GM23338 (cell line): ENCODE measurements at regions not wholly inside any gene's neighbourhood (a gene's known extent, or its start where the extent isn't known, plus 50 kb on each side); places are given as distances from the start of the nearest gene placed in this dataset.

Experiments
- ATAC-seq: fragments of 200-7000 bp; cut with Tn5 transposase; 3 replicates; pipeline ENCODE4 v1.9.1; 2020
- DNase-seq: peaks from one replicate; pipeline ENCODE4 v3.0.0-alpha.2; 2015; ENCODE audit warnings: low spot score
- H2AFZ ChIP-seq: fragments of 200-600 bp; sonication (generic); 2 replicates; pipeline ENCODE4 v1.8.0; 2016; ENCODE audit warnings: antibody characterized with exemption, mild to moderate bottlenecking, moderate library complexity
- H3F3A ChIP-seq: fragments of 200-600 bp; sonication (generic); replicated peaks from 2 replicates; pipeline ENCODE4 v1.8.0; 2017; ENCODE audit warnings: antibody characterized with exemption, mixed run types, low read depth
- H3K27ac ChIP-seq: fragments of 200-600 bp; sonication (generic); 2 replicates; pipeline ENCODE4 v1.6.1; 2016; ENCODE audit warnings: low read depth
- H3K27me3 ChIP-seq: fragments of 200-600 bp; sonication (generic); 2 replicates; pipeline ENCODE4 v1.8.0; 2016; ENCODE audit warnings: mild to moderate bottlenecking, mixed run types, moderate library complexity; ENCODE audit not compliant: insufficient read depth
- H3K36me3 ChIP-seq: fragments of 200-600 bp; sonication (generic); 2 replicates; pipeline ENCODE4 v1.8.0; 2016; ENCODE audit warnings: mild to moderate bottlenecking; ENCODE audit not compliant: insufficient read depth
- H3K4me1 ChIP-seq: fragments of 200-600 bp; sonication (generic); 2 replicates; pipeline ENCODE4 v1.8.0; 2016; ENCODE audit warnings: mild to moderate bottlenecking, moderate library complexity; ENCODE audit not compliant: insufficient read depth
- H3K4me2 ChIP-seq: fragments of 200-600 bp; sonication (generic); 2 replicates; pipeline ENCODE4 v1.7.1; 2017; ENCODE audit warnings: mixed run types
- H3K4me3 ChIP-seq: fragments of 200-600 bp; sonication (generic); 2 replicates; pipeline ENCODE4 v1.6.1; 2016; ENCODE audit warnings: mixed run types
- H3K79me2 ChIP-seq: fragments of 200-600 bp; sonication (generic); replicated peaks from 2 replicates; pipeline ENCODE4 v1.8.0; 2017; ENCODE audit warnings: mild to moderate bottlenecking; ENCODE audit not compliant: insufficient read depth
- H3K9me2 ChIP-seq: fragments of 200-600 bp; sonication (generic); 2 replicates; pipeline ENCODE4 v1.8.0; 2017; ENCODE audit not compliant: insufficient read depth
- H4K20me1 ChIP-seq: fragments of 200-600 bp; sonication (generic); replicated peaks from 2 replicates; pipeline ENCODE4 v1.8.0; 2017; ENCODE audit warnings: mild to moderate bottlenecking; ENCODE audit not compliant: insufficient read depth
- H3K27ac Mint-ChIP-seq: 2 replicates; pipeline ENCODE4 v1.8.0; 2020; ENCODE audit warnings: inconsistent platforms, mild to moderate bottlenecking, moderate library complexity, mixed read lengths
- H3K27me3 Mint-ChIP-seq: 3 replicates; pipeline ENCODE4 v1.8.0; 2022; ENCODE audit warnings: low read depth, mild to moderate bottlenecking, moderate library complexity, mixed read lengths, inconsistent platforms; ENCODE audit not compliant: insufficient read depth, poor library complexity
- H3K36me3 Mint-ChIP-seq: 3 replicates; pipeline ENCODE4 v1.8.0; 2021; ENCODE audit warnings: low read depth, mild to moderate bottlenecking, inconsistent platforms, moderate library complexity, mixed read lengths
- H3K4me1 Mint-ChIP-seq: 3 replicates; pipeline ENCODE4 v1.8.0; 2020; ENCODE audit warnings: mild to moderate bottlenecking, inconsistent platforms, mixed read lengths
- H3K4me3 Mint-ChIP-seq: 3 replicates; pipeline ENCODE4 v1.8.0; 2021; ENCODE audit warnings: moderate library complexity, mild to moderate bottlenecking, inconsistent platforms, mixed read lengths
- H3K9me3 Mint-ChIP-seq: 3 replicates; pipeline ENCODE4 v1.8.0; 2020; ENCODE audit warnings: moderate library complexity, mild to moderate bottlenecking, inconsistent platforms, mixed read lengths
- JUNB ChIP-seq: IDR thresholded peaks from one replicate; pipeline ENCODE4 v1.6.1; 2016; ENCODE audit warnings: antibody characterized with exemption; ENCODE audit not compliant: unreplicated experiment
- NANOG ChIP-seq: IDR thresholded peaks from 2 replicates; pipeline ENCODE4 v1.6.1; 2016; ENCODE audit warnings: antibody characterized with exemption, borderline replicate concordance
- POLR2AphosphoS5 ChIP-seq: IDR thresholded peaks from 2 replicates; pipeline ENCODE4 v1.6.1; 2016; ENCODE audit warnings: antibody characterized with exemption, low read depth
- REST ChIP-seq: IDR thresholded peaks from one replicate; pipeline ENCODE4 v1.6.1; 2018; ENCODE audit warnings: antibody characterized with exemption; ENCODE audit not compliant: unreplicated experiment
- STAT1 ChIP-seq: IDR thresholded peaks from one replicate; pipeline ENCODE4 v1.6.1; 2016; ENCODE audit warnings: antibody characterized with exemption; ENCODE audit not compliant: unreplicated experiment
- ZNF114 ChIP-seq: fragments of 250-450 bp; sonication (Bioruptor Pico); IDR thresholded peaks from 2 replicates; pipeline ENCODE4 v1.5.0; 2020; ENCODE audit warnings: mild to moderate bottlenecking, moderate library complexity
- ZNF331 ChIP-seq: fragments of 250-450 bp; sonication (Bioruptor Pico); IDR thresholded peaks from 2 replicates; pipeline ENCODE4 v1.5.0; 2020; ENCODE audit warnings: low read depth, mild to moderate bottlenecking, moderate library complexity
- TF ChIP-seq, protein P1 (sequence below), 2 experiments: fragments of 200-600 bp in 1 of 2; sonication (generic) in 1 of 2; conservative IDR thresholded peaks; 2 replicates each; pipeline versions ENCODE4 v1.5.1 to v1.6.1; 2016 to 2017; ENCODE audit warnings: antibody characterized with exemption in 2 of 2, low read depth in 2 of 2, mild to moderate bottlenecking in 2 of 2, moderate library complexity in 1 of 2

GRCh38 chr3:181782306-181782954 lies 70.7 kb downstream of the SOX2 start (continued):
- TF ChIP-seq REST: no peak
- TF ChIP-seq, protein P1, sequence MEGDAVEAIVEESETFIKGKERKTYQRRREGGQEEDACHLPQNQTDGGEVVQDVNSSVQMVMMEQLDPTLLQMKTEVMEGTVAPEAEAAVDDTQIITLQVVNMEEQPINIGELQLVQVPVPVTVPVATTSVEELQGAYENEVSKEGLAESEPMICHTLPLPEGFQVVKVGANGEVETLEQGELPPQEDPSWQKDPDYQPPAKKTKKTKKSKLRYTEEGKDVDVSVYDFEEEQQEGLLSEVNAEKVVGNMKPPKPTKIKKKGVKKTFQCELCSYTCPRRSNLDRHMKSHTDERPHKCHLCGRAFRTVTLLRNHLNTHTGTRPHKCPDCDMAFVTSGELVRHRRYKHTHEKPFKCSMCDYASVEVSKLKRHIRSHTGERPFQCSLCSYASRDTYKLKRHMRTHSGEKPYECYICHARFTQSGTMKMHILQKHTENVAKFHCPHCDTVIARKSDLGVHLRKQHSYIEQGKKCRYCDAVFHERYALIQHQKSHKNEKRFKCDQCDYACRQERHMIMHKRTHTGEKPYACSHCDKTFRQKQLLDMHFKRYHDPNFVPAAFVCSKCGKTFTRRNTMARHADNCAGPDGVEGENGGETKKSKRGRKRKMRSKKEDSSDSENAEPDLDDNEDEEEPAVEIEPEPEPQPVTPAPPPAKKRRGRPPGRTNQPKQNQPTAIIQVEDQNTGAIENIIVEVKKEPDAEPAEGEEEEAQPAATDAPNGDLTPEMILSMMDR (conservative IDR thresholded peaks at IDR 0.05; ENCODE audit: low read depth in 2 of 2): no peak
- TF ChIP-seq STAT1: no peak
- TF ChIP-seq POLR2AphosphoS5: no peak
- TF ChIP-seq ZNF114 (CRISPR knock-in tag): no peak
- no peak for TF ChIP-seq JUNB
- no peak for TF ChIP-seq NANOG
- TF ChIP-seq ZNF331 (CRISPR knock-in tag): no peak

- no peak overlapping the region for H3K27ac ChIP-seq
- ATAC-seq (no peak), DNase-seq (no peak)
- H3K27me3 ChIP-seq: no peaks in the 10 kb centered on the region
- H3K4me3 Mint-ChIP-seq: no peak overlapping the region
- H3K36me3 ChIP-seq: no peaks in the 10 kb centered on the region
- H3K4me3 ChIP-seq: no peak overlapping the region
- H3F3A ChIP-seq: no peaks in the 10 kb centered on the region
- H2AFZ ChIP-seq: no peak overlapping the region
- H3K27me3 Mint-ChIP-seq: no peaks in the 10 kb centered on the region
- H3K9me3 Mint-ChIP-seq: no peaks in the 10 kb centered on the region
- H3K4me1 Mint-ChIP-seq: peaks cover 21% of the 10 kb centered on the region
- H3K4me1 ChIP-seq: peaks cover 27% of the 10 kb centered on the region
- no peak overlapping the region for H3K4me2 ChIP-seq
- no peaks in the 10 kb centered on the region for H3K79me2 ChIP-seq
- H3K27ac Mint-ChIP-seq: no peak overlapping the region
- H3K9me2 ChIP-seq: no peaks in the 10 kb centered on the region
- no peaks in the 10 kb centered on the region for H4K20me1 ChIP-seq
- H3K36me3 Mint-ChIP-seq: no peaks in the 10 kb centered on the region
- TF ChIP-seq POLR2AphosphoS5 (no peak), REST (no peak), ZNF331 (CRISPR knock-in tag) (no peak), STAT1 (no peak), JUNB (no peak)
Measured at GRCh38 chr3:181790561-181790960, 78.8 kb downstream of the SOX2 start.
